NCI-H187 (cell line): ENCODE measurements at regions not wholly inside any gene's neighbourhood (a gene's known extent, or its start where the extent isn't known, plus 50 kb on each side); places are given as distances from the start of the nearest gene placed in this dataset.

ENCODE experiments used
- DNase-seq, 2 experiments: peaks; one replicate each; lab custom pipeline; 2025; lab: John Stamatoyannopoulos, UW

DNA sequence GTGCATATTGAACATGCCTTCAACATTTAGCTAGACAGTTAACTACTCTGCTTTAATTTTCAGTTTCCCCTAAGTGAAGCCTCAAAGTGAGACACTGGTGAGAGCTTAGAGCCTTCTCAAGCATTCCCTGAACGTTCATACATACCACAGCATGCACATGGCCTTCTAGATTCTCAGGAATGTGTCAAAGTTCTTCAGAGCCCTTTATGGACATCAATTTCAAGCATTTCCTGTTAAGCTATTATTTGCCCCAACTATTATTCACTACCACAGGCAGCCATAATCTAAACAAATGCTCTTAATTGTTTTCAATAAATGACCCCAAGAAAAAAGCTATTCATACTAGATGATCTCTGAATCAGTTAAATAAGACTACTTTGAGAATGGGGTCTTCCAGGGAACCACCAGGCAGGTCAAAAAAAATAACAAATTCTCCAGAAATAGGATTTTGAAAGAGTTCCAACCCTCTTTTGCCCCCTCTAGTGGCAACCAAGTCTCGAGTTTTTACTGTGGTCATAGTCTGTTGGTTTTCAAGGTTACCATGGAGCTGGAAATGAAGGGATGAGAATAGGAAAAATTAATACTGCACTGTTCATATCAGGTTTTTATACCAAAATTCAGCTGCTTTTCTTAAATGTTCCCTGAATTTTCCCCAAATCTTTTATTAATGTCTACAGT is 235.4 kb downstream of the RAB28 start:
- no peak for DNase-seq

DNA sequence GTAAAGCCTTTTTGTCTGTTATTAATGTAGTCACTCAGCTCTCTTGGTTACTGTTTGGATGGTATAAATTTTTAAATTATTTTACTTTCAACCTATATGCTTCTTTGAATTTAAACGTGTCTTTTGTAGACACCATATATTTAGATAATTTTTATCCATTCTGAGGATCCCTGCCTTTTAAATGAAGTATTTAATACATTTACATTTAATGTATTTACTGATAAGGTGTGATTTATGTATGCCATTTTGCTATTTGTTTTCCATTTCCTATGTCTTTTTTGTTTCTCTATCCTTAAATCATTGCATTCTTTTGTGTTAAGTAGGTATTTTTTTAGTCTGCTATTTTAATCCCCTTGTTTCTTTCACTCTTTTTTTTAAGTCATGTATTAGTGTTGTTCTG is 238.0 kb downstream of the RAB28 start:
- DNase-seq = no peak

DNA sequence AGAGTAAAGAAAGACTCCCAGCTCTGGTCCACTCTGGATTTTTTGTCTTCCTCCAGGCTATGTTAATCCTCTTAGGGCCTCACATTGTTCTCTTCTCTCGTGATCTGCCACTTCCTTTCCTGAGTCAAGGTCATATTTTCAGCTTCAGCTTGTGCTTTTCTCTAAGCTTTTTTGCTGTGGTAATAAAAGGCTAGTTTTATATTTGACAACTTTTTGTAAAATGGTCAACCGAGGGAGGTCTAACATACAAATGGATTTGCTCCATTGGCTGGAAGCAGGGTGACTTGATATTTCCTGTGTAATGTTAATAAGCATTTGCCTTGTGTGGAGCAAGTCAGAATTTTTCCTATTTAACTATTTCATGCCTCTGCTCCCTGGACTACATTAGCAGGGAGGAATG is 239.7 kb downstream of the RAB28 start:
- no peak for DNase-seq

DNA sequence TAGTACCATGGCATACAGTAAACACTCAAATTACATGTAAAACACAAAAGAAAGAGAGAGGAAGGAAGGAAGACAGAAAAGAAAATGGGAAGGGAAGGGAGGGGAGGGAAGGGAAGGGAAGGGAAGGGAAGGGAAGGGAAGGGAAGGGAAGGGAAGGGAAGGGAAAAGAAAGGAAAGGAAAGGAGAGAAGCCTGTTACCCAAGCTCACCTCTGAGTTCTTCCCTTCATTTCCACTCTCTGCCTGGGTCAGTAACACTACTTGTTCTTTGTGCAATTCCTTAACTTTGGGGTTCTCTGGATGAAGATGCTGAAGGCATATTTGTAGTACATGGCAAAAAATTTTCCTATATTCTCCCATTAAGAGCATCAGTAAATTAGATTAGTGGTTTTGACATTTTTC is 241.0 kb downstream of the RAB28 start:
- no peak for DNase-seq

DNA sequence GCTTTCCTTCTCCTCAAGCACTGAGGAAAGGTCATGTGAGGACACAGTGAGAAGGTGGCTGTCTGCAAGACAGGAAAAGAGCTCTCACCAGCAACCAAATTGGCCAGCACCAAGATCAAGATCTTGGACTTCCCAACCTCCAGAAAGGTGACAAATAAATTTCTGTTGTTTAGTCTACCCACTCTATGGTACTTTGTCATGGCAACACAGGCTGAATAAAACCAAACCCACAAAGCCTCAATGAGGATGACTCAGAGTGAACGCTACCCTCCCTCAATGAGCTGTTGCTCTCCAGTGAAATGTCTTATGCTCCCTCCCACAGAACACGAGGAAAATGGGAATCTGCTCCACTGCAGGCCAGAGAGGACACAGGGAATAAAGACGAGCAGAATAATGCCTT is 244.1 kb downstream of the RAB28 start:
- DNase-seq = no peak

DNA sequence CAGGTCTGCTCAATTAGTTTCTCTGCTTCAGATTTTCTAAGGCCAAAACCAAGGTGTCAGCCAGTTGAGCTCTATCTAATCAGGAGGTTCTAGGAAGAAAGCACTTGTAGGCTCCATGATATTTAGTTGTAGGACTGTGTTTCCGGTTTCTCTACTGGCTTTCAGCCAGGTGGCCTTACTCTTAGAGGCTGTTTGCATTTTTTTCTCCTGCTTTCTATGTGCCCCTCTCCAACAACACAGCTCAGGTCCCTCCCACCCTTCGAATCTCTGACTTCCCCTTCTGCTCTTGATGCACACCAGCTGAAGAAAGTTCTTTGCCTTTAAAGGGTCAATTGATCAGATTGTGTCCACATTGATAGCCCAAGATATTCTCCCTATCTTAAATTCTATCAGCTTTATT is 245.2 kb downstream of the RAB28 start:
- no peak for DNase-seq

DNA sequence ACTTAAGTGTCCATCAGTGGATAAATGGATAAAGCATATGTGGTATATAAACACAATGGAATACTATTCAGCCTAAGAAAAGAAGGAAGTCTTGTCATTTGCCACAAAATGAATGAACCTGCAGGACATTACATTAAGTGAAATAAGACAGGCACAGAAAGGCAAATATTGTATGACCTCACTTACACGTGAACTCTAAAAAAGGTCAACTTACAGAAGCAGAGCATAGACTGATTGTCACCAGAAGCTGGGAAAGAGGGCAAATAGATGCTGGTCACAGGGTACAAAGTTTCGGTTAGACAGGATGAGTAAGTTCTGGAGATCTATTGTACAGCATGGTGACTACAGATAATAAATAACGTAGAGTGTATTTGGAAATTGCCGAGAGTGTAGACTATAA is 247.7 kb downstream of the RAB28 start:
- no peak for DNase-seq

DNA sequence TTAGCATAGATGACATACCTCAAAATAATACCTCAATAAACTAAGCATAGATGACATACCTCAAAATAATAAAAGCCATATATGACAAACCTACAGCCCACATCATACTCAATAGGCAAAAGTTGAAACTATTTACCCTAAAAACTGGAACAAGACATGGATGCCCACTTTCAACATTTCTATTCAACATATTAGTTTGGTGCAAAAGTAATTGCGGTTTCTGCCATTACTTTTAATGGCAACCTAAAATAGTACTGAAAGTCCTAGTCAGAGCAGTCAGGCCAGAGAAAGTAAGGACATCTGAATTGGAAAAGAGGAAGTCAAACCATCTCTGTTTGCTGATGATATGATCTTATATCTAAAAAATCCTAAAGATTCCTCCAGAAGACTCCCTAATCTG is 250.4 kb downstream of the RAB28 start:
- no peak for DNase-seq

DNA sequence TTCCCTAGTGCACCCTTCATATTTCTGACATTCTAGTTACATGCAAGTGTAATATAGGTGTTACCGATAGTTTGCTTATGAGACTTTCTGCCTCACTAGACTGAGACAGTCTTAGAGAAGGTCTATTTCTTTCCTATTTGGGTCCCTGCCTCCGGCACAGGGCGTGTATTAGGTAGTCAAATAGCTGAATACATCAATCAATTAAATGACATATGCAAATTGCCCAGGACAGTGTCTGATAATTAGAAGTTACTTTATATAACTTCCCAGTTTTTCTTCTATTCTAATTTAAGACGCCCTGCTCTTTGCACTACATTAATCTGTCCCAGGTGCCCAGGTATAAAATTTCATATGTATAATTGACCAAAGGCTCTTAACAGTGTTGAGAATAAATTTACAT is 264.2 kb downstream of the RAB28 start:
- no peak for DNase-seq

DNA sequence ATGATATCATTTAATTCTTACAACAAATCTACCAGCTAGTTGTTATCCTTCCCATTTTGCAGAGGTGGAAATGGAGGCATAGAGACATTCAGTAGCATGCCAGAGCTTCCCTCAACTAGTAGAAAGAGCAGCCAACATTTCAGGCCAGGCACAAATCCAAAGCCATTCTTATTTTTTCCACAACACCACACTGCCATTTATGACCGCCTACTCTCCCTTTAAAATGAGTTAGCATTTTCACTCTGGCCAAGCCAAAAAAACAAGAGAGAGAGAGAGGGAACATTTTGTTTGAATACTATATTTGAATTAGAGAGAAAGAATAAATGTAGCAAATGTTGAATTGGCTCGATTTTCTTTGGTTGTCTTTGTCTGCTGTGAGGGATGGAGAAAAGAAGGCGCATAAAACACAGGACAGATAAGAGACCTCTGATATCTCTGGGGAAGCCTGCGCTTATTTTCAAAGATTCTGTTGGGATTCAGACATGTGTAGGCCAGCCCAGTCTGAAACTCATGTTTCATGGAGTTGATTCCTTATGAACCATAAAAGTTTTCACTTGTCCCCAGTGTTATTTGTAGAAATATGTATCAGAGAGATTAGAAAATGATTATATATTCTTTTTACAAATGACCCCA is 265.7 kb downstream of the RAB28 start:
- DNase-seq = no peak

DNA sequence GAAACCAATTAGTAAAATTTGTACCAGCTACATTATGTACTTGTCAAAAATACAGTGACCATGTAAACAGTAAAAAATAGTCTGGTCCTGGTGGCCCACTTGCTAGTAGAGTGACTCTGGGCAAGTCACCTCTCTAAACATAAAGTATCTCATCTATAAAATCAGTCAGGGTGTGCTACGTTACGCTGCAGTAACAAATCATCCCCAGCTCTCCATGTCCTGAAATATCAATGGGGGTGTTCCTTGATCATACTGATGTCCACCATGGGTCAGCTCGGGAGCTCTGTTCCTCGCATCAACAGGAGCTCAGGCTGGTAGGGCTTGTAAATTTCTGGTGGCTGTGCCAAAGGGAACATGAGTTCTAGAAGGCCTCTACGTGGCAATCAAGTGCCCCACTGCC is 268.6 kb downstream of the RAB28 start:
- DNase-seq = no peak

DNA sequence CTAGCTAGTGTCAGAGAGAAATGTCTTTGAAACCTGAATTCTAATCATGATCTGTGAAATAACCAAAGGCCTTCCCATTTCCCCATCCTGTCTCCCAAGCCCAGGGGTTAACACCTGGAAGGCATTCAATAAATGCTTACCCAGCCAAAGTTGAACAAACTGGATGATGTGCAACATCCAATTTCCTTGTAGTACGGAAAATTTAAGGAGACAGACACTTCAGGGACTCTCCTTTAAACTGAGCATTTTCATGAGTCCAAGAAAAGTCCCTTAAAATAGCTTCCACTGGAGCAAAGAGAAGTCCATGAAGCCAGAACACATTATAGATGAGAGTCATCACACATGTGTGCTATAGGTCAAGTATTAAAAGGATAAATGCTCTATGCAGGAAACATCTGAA is 271.2 kb downstream of the RAB28 start:
- DNase-seq = no peak

DNA sequence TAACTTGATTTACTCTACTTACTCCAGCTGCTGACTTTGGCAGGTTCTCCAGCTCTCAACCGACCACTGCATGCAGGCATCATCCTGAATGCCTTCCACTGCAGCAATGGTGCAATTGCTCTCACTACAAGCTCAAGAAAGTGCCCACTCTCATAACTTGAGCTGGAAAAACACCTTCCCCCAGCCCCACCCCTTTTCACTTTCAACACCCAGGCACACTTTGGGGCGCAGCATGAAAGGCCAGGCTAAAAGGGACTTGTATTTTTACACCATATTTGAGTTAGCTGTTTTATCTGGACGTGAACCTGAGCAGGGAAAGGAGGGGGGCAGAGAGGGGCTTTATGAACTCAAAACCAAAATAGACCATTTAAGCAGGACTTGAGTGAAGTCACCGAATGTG is 274.5 kb downstream of the RAB28 start:
- no peak for DNase-seq

DNA sequence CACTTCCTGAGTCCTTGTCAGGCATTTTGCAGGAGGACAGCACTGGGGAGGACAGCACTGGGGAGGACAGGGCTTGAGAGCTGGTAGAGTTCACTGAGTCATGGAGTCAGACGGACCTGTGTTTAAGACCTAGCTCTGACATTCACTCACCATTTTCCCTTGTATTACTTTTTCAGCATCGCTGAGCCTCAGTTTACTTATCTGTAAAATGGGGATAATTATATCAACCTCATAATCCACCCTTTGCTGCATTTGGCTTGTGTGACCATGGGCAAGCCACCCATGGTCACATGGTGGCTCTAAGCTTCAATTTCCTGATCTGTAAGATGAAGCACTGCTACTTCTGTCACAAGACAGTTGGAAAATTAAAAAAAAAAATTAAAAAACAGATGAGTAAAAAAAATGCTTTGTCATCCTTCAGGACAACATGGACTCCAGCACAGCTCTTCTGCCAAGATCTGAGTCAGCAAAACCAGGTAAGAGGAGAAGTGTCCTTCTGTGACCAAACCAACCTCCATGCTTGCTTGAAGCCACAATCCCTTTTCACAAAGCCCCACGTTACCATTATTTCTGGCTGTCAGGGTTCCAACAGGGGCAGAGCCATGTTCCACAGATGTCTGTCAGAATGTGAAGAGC is 275.5 kb downstream of the RAB28 start:
- DNase-seq = no peak

DNA sequence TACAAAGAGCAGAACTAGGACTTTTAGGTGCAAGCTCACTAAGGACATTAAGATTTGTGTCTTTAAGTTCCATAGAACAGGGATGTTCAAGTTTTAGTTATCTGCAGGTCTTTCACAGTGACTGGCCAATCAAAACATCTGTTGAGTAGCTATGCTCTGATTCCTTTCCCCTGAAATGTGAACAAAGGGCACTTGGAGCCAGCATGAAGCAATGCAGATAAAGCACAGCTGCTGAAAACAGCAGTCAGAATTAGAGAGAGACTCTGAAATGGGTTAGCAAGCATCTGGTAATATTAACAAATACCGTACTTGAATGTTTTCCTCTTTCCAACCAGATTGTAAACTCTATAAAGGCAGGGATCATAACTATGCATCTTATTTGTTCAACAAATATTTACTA is 276.9 kb downstream of the RAB28 start:
- DNase-seq = no peak

DNA sequence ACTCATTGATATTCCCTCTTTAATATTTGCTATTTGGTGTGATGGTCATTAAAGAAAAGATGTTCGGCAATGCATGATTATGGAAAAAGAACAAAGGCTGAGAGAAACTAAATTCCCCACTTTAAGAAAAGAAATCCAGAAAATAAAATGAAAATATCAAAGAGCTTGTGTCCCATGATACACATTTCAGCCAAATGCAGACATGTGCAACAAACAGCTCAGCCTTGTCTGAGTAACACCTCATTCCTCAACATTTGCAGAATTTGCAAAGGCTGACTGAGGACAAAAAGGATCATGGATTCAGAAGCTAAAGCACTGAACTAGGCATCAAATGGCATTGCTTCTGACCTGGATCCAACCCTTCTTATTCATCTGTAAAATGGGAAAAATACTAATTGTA is 281.0 kb downstream of the RAB28 start:
- no peak for DNase-seq

DNA sequence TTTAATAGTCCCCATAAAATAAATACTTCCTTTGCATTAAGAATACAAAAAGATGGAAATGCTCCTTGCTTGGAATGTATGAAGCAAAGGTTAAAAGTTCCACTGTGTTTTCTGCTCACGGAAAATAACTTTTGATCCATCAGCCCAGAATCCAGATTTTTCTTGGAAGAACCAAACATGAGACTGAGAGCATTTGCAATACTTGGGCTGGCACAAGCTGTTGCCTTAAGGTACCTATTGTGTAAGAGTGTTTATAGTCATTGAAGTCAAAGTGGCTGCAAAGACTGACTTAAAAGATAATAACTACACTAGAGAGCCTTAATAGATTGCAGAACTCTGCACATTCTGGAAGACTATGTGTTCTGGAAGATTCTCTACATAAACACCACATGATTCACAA is 281.4 kb downstream of the RAB28 start:
- no peak for DNase-seq

DNA sequence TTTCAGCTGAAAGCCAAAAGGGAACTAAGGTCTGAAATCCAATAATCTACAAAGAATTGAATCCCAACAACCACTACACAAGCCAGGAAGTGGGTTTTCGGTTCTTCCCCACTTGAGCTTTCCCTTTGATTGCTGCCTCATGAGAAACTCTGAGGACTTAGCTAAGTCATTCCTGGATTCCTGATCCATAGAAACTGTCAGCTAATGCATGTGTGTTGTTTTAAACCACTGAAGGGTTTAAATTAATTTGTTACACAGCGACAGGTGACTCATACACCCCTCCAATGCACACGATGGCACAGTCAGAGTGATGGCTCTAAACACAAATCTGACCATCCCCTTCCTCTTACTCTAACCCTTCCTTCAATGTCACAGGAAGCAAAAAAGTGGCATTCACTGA is 282.9 kb downstream of the RAB28 start:
- no peak for DNase-seq

DNA sequence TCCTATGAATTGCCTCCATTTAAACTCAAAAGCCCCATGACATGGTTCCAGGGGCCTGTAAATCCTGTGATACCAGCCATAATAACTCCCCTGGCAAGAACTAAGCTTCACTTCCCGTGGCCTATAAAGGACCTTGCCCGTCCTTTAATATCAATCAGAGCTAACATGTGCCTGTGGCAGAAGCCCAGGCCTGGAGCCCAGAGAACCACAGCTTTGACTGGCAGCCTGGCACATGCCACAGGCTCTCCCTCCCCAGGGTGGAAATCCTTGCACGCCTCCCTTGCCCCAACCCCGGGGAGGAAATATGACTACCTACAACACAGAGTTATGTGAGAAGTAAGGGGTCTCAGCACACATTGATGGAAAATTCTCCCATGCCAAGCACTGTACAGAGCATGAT is 287.4 kb downstream of the RAB28 start:
- no peak for DNase-seq

DNA sequence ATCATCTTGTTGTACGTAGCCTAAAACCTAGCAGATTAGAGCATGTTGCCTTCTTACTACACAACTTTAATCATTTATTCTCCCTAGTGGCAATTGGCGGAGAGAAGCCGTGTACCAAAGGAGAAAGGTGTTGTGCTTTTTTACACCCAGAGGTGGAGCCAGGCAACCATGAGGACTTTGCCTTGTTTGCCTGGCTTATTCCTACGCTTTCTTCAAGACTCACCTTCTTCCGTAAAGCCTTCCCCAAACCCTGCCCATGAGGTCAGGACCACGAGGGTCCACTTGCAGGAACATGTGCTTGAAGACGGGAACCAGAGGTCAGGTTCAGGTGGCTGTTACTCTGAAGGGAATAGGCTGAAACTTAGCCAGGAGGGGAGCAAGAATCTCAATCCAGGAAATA is 290.5 kb downstream of the RAB28 start:
- no peak for DNase-seq

DNA sequence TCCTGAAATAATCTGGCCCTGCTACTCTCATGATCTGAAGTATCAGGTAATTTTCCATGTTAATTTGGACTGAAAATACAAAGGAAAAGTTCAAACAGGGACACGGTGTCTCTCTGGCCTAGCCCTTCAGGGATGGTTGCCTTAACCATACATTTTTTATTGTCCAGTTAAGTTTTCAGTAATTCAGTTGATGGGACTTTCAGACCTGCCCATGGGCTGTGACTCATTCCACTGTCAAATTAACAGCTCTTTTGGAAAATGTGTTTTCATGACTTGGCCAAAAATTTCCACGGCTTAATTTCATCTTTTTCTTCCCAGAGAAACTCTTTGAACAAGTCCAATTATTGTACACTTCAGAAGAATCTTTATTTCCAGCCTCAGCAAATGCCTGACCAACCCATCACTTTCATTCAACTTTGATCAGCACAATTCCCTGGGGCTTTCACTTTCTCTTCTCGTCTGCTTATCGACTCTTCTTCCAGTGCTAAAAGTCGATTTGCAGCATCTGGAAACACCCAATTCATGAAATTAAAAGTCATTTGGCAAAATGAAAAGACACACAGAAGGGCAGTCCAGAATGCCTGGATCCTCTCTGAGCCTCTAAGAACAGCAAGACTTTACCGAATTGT is 293.9 kb downstream of the RAB28 start:
- no peak for DNase-seq

DNA sequence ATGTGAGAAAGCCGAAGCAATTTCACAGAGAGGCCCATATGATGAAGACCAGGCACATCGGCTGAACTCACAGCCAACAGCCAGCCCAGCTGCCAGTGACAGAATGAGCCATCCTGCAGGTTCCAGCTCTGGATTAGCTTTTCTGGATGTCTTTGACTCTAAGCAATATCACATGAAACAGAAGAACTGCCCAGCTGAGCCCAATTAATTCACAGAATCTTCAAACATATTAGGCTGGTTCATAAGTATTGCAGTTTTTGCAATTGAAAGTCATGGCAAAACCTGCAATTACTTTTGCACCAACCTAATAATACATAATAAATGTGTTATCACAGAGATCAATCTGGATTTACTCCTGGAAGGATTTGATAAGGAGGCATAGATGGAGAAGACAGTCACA is 299.9 kb downstream of the RAB28 start:
- DNase-seq = no peak

DNA sequence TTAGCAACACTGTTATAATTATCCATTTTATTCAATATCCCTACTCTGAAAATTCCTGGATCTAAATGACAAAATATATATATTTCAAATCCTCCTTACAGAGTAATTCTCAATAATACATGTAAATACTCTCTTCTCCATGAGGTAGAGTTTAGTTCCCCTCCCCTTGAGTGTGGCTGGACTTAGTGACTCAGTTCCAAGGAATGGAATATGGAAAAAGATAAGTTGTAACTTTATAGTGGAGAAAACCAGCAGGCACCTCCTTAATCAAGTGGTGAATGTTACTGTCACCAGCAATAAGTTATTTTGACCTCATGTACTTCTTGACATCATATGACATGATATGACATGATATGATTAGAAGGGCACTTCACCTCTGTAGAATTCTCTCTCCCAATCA is 302.0 kb downstream of the RAB28 start:
- no peak for DNase-seq
